Ascending aorta (tissue), 2 donors: ENCODE measurements at regions not wholly inside any gene's neighbourhood (a gene's known extent, or its start where the extent isn't known, plus 50 kb on each side); places are given as distances from the start of the nearest gene placed in this dataset.
"Not testable (repeated sequence)": the region's sequence is repeated elsewhere in the genome, so short reads cannot be mapped to it uniquely, and the experiment has no call there.

Experiments used
- DNase-seq, 2 donors: peaks; one replicate each; pipeline ENCODE4 v3.0.0-alpha.2; 2019; ENCODE audit warnings: low spot score in 2 of 2
- H3K27ac ChIP-seq, 2 donors: fragments of 200-600 bp; sonication (generic); one replicate each; pipeline ENCODE4 v1.5.1; 2016 to 2017; ENCODE audit warnings: mild to moderate bottlenecking in 1 of 2
- H3K27me3 ChIP-seq: fragments of 200-600 bp; sonication (generic); one replicate; pipeline ENCODE4 v1.5.1; 2017
- H3K36me3 ChIP-seq, 2 donors: fragments of 200-600 bp; sonication (generic); one replicate each; pipeline ENCODE4 v1.5.1; 2016
- H3K4me1 ChIP-seq, 2 donors: fragments of 200-600 bp; sonication (generic); one replicate each; pipeline ENCODE4 v1.5.1; 2016 to 2017; ENCODE audit warnings: mild to moderate bottlenecking in 1 of 2
- H3K4me3 ChIP-seq, 2 donors: fragments of 200-600 bp; sonication (generic); one replicate each; pipeline ENCODE4 v1.5.1; 2016 to 2017; ENCODE audit warnings: mild to moderate bottlenecking in 1 of 2
- H3K9me3 ChIP-seq, 2 donors: fragments of 200-600 bp; sonication (generic); one replicate each; pipeline ENCODE4 v1.5.1; 2016
- CTCF ChIP-seq, 3 experiments: fragments of 200-600 bp in 2 of 3; fragments of 450-650 bp in 1 of 3; sonication (generic) in 2 of 3; IDR thresholded peaks; one replicate each; pipeline ENCODE4 v1.5.1; 2016 to 2019; ENCODE audit warnings: antibody characterized with exemption in 3 of 3, mild to moderate bottlenecking in 1 of 3, moderate library complexity in 1 of 3
- intact Hi-C: fragments of 100-400 bp; cut with DNase I; formaldehyde crosslinking; loops from one replicate; pipeline ENCODE4 v1.15.1; 2023

GRCh38 chr13:23025864-23026608, 154.7 kb upstream of the SGCG start:
- intact Hi-C loops = no loop called here
- DNase-seq = no peak
- Histone ChIP-seq H3K36me3 (no peaks in the 10 kb centered on the region), H3K9me3 (no peaks in the 10 kb centered on the region), H3K27me3 (no peaks in the 10 kb centered on the region), H3K4me1 (no peaks in the 10 kb centered on the region), H3K27ac (no peak overlapping the region), H3K4me3 (no peak overlapping the region)
- TF ChIP-seq CTCF (IDR thresholded peaks at IDR 0.05) = no peak

- H3K4me3 ChIP-seq = no peak overlapping the region
- H3K4me1 ChIP-seq = no peaks in the 10 kb centered on the region
- H3K27me3 ChIP-seq = no peaks in the 10 kb centered on the region
- H3K27ac ChIP-seq = no peak overlapping the region
- no peaks in the 10 kb centered on the region for H3K36me3 ChIP-seq
- TF ChIP-seq CTCF (IDR thresholded peaks at IDR 0.05) = no peak
- no peaks in the 10 kb centered on the region for H3K9me3 ChIP-seq
- DNase-seq = no peak
- intact Hi-C loops = no loop called here
Measured at GRCh38 chr13:23039266-23039935, 141.4 kb upstream of the SGCG start.

GRCh38 chr13:23042181-23042580, 138.6 kb upstream of the SGCG start:
- no peak for TF ChIP-seq CTCF (IDR thresholded peaks at IDR 0.05)
- H3K36me3 ChIP-seq = no peaks in the 10 kb centered on the region
- H3K4me3 ChIP-seq = no peak overlapping the region
- DNase-seq = no peak
- H3K9me3 ChIP-seq = no peaks in the 10 kb centered on the region
- no peaks in the 10 kb centered on the region for H3K27me3 ChIP-seq
- H3K4me1 ChIP-seq = no peaks in the 10 kb centered on the region
- intact Hi-C loops = no loop called here
- H3K27ac ChIP-seq = no peak overlapping the region

- TF ChIP-seq CTCF (IDR thresholded peaks at IDR 0.05) = no peak
- no peak for DNase-seq
- H3K27ac ChIP-seq = no peak overlapping the region
- no peaks in the 10 kb centered on the region for H3K36me3 ChIP-seq
- H3K4me3 ChIP-seq = no peak overlapping the region
- no peaks in the 10 kb centered on the region for H3K27me3 ChIP-seq
- H3K9me3 ChIP-seq = no peaks in the 10 kb centered on the region
- intact Hi-C loops = no loop called here
- no peaks in the 10 kb centered on the region for H3K4me1 ChIP-seq
Measured at GRCh38 chr13:23044906-23045305, 135.9 kb upstream of the SGCG start.

GRCh38 chr13:23050126-23050525, 130.7 kb upstream of the SGCG start:
- no peak for TF ChIP-seq CTCF (IDR thresholded peaks at IDR 0.05)
- no peak overlapping the region for H3K27ac ChIP-seq
- no peaks in the 10 kb centered on the region for H3K4me1 ChIP-seq
- no peak for DNase-seq
- no peaks in the 10 kb centered on the region for H3K27me3 ChIP-seq
- intact Hi-C loops = no loop called here
- H3K9me3 ChIP-seq = no peaks in the 10 kb centered on the region
- H3K4me3 ChIP-seq = no peak overlapping the region
- H3K36me3 ChIP-seq = no peaks in the 10 kb centered on the region

- intact Hi-C loops, H3K36me3 ChIP-seq, DNase-seq: not testable (repeated sequence)
Measured at GRCh38 chr13:23053711-23054110, 127.1 kb upstream of the SGCG start.

More at GRCh38 chr13:23053711-23054110, 127.1 kb upstream of the SGCG start:
- not testable (repeated sequence) for H3K9me3 ChIP-seq, H3K27ac ChIP-seq, H3K27me3 ChIP-seq, H3K4me1 ChIP-seq, H3K4me3 ChIP-seq
